GM18505 (cell line): ENCODE measurements at regions not wholly inside any gene's neighbourhood (a gene's known extent, or its start where the extent isn't known, plus 50 kb on each side); places are given as distances from the start of the nearest gene placed in this dataset.

ENCODE experiments used
- ATAC-seq: cut with Tn5 transposase; IDR thresholded peaks from one replicate; pipeline ENCODE4 v1.9.1; 2021; ENCODE audit not compliant: unreplicated experiment
- POLR2A ChIP-seq: IDR thresholded peaks from 4 replicates; pipeline ENCODE4 v1.6.1; 2011; ENCODE audit warnings: borderline replicate concordance; ENCODE audit not compliant: insufficient read depth, insufficient read length; ENCODE audit errors: extremely low read depth

GRCh38 chr10:10902951-10903350, 114.7 kb upstream of the CELF2 start:
- no peak for ATAC-seq
- TF ChIP-seq POLR2A: no peak

GRCh38 chr10:10903620-10904019, 114.1 kb upstream of the CELF2 start:
- no peak for TF ChIP-seq POLR2A
- ATAC-seq: no peak

GRCh38 chr10:10910634-10911033, 107.0 kb upstream of the CELF2 start:
- ATAC-seq: no peak
- no peak for TF ChIP-seq POLR2A

- no peak for TF ChIP-seq POLR2A
- ATAC-seq: no peak
Observed at GRCh38 chr10:10911035-10911434, 106.6 kb upstream of the CELF2 start.

- TF ChIP-seq POLR2A: no peak
- ATAC-seq: no peak
Observed at GRCh38 chr10:10911471-10911921, 106.2 kb upstream of the CELF2 start.

- TF ChIP-seq POLR2A: no peak
- ATAC-seq: no peak
Observed at GRCh38 chr10:10914144-10914543, 103.5 kb upstream of the CELF2 start.

GRCh38 chr10:10915215-10915614, 102.5 kb upstream of the CELF2 start:
- no peak for TF ChIP-seq POLR2A
- no peak for ATAC-seq

GRCh38 chr10:10917031-10917430, 100.6 kb upstream of the CELF2 start:
- no peak for ATAC-seq
- no peak for TF ChIP-seq POLR2A

- TF ChIP-seq POLR2A: no peak
- ATAC-seq: no peak
Observed at GRCh38 chr10:10919976-10920375, 97.7 kb upstream of the CELF2 start.

GRCh38 chr10:10921826-10922461, 95.7 kb upstream of the CELF2 start:
- TF ChIP-seq POLR2A: no peak
- ATAC-seq: no peak

- no peak for ATAC-seq
- TF ChIP-seq POLR2A: no peak
Observed at GRCh38 chr10:10923029-10923651, 94.5 kb upstream of the CELF2 start.

- no peak for ATAC-seq
- no peak for TF ChIP-seq POLR2A
Observed at GRCh38 chr10:10925667-10926066, 92.0 kb upstream of the CELF2 start.

GRCh38 chr10:10927608-10928007, 90.1 kb upstream of the CELF2 start:
- no peak for ATAC-seq

GRCh38 chr10:10930979-10931743, 86.5 kb upstream of the CELF2 start:
- ATAC-seq: no peak
- TF ChIP-seq POLR2A: no peak

More at GRCh38 chr10:10927608-10928007, 90.1 kb upstream of the CELF2 start:
- TF ChIP-seq POLR2A: no peak
